Astrocyte of the hippocampus (primary cell): ENCODE measurements at regions not wholly inside any gene's neighbourhood (a gene's known extent, or its start where the extent isn't known, plus 50 kb on each side); places are given as distances from the start of the nearest gene placed in this dataset.
"Not testable (repeated sequence)": the region's sequence is repeated elsewhere in the genome, so short reads cannot be mapped to it uniquely, and the experiment has no call there.

Experiments
- DNase-seq: peaks from one replicate; pipeline ENCODE4 v3.0.0; 2011; ENCODE audit warnings: low read depth, low spot score

DNA sequence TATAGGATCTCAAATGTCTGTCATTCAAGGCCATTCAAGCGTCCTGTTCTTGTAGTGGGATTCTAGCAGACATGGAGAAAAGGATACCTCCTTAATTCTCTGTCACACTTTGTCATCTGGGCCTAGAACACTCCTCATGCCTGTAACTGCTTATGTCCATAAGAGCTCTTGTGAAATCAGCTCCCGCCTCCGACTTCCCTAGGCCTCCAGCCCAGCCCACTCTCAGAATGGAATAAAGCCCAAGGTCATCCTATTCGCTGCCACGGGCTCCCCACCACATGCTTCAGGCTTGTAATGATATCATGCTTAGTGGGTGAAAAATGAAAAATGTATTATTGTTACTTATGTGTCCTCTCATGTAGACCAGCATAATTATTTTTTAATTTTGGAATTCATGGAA lies 632.5 kb downstream of the ISL1 start:
- DNase-seq, result no peak

DNA sequence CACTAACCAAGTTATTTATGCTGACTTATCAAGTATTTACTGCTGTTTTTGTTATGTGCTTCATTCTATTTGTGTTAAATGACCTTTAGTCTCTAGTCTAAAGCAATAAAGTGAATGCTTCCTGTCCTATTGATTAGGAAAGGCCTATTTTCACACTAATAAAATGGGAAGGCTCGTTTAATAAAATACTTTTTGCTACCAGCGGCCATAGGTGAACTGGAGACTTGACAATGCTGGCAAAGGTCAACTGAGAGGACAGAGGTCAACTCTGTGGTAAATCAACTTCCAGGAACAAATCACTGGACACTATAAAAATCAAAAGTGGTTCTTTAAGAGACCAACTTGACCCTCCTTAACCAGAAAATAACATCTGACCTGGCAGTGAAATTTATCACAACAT lies 634.3 kb downstream of the ISL1 start:
- no peak for DNase-seq

DNA sequence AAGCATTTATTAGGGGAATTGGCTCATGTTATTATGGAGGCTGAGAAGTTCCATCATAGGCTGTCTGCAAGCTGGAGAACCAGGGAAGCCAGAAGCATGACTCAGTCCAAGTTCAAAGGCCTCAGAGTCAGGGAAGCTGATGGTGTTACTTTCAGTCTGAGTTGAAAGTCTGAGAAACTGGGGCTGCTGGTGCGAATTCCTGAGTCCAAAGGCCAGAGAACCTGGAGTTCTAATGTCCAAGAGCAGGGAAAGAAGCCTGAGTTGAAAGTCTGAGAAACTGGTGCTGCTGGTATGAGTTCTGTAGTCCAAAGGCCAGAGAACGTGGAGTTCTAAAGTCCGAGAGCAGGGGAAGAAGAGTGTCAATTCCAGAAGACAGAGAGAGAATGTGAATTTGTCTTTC lies 641.1 kb downstream of the ISL1 start:
- no peak for DNase-seq

DNA sequence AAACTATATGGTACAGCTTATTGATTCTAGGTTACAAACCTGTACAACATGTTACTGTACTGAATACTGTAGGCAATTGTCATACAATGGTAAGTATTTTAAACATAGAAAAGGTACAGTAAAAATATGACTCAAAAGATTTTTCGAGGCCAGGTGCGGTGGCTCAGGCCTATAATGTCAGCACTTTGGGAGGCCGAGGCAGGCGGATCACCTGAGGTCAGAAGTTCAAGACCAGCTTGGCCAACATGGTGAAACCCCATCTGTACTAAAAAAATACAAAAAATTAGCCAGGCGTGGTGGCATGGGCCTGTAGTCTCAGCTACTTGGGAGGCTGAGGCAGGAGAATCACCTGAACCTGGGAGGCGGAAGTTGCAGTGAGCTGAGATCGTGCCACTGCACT lies 646.6 kb downstream of the ISL1 start:
- DNase-seq, result not testable (repeated sequence)

DNA sequence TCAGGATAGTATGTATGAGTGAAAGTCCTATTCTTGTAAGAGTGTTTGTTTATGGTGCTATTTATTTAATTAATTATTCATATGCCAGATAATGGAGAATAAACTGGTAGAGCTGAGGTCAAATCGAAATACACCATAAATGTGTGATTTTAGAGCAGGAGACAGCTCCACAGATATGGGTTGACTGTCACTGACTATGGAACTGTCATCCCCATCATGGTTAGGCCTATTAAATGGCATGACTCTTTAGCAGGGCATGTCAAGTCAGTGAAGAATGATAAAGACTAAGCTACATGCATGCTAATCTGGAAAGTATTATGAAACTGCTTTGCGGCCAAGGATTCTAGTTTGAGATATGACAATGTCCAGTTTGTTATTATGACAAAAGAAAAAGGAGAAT lies 658.6 kb downstream of the ISL1 start:
- no peak for DNase-seq

DNA sequence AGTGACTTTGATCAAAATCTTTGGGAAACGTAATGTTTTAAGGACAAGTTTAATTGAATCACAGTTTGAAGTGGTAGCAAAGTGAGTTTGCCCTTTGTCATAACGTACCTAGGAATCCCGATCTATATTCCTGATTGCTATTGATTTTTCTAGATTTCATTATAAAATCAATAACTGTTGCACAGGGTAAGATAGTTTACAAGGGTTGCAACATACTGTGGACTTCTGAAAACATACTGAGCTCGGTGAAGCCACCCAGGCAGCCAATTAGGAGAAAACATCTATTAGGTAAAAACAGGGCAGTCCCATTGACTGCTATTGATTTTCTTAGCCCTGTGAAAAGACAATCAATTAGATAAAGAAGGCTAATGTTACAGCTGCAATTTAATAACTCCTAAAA lies 659.9 kb downstream of the ISL1 start:
- no peak for DNase-seq

DNA sequence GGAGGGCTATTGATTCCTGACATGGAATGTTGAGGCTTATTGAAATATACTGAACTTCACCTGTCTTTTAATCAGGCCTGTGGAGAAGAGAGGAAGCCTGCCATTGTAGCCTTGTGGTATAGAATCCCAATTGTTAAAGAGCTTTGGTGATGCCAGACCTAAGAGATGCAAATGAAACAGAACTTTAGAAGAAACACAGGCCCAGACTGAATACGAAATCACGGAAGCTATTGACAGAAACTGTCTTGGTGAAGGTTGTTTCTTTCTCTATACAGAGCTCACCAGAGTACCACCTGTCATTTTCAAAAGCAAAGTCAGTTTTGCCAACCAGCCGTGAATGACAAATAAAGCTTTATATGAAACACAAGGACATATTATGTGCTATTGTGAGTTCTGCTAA lies 660.3 kb downstream of the ISL1 start:
- no peak for DNase-seq

DNA sequence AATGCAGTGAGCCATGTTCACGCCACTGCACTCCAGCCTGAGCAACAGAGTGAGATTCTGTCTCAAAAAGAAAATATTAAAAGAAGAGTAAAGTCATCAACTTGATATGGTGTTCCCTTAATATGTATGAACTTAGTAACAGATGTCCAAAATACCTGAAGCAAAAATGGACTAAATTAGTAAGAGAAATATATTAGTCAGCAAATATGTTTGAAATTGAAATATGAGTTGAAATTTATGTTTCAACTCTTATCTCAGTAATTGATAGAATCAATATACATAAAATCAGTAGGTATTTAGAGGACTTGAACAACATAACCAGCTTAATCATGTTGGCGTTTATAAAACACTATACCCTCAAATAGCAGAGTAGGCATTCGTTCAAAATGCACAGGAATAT lies 668.5 kb downstream of the ISL1 start:
- no peak for DNase-seq

DNA sequence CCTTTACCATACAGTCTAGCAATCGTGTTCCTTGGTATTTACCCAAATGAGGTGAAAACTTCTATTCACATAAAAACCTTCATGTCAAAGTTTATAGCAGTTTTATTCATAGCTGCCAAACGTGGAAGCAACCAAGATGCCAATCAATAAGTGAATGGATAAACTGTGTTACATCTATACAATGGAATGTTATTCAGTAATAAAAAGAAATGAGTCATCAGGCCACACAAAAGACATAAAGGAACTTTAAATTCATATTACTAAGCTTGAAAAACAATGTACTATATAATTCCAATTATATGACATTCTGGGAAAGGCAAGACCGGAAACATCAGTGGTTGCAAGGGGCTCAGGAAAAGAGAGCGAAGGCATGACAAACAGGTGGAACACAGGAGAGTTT lies 679.9 kb downstream of the ISL1 start:
- no peak for DNase-seq

DNA sequence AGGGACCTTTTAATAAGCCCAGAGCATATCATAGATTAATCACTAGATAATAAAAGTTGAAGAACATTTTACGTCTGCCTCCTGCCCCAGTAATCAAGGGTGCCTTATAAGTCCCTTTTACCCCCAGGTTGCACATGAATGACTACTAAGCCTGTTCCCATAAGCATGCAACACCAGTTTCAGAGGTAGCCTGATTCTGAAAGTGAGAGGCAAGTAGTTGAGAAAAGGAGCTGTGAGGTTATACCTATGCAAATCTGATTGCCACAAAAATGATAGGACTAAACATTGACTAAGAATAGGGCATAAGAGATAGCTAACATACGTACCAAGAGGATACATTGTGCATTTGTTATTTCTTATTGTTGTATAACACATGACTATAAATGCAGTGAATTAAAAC lies 681.9 kb downstream of the ISL1 start:
- DNase-seq, result no peak

DNA sequence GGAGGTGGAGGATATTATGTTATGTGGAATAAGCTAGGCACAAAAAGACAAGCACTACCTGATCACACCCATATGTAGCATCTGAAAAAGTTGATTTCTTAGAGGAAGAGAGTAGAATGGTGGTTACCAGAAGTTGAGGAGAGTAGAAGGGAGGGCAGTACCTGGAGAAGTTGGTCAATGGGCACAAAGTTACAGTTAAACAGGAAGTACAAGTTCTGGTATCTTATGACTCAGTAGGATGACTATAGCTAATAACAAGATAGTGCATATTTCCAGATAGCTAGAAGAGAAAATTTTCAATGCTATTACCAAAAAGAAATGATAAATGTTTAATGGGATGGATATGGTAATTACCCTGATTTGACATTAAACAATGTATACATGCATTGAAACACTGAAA lies 686.7 kb downstream of the ISL1 start:
- DNase-seq, result no peak

DNA sequence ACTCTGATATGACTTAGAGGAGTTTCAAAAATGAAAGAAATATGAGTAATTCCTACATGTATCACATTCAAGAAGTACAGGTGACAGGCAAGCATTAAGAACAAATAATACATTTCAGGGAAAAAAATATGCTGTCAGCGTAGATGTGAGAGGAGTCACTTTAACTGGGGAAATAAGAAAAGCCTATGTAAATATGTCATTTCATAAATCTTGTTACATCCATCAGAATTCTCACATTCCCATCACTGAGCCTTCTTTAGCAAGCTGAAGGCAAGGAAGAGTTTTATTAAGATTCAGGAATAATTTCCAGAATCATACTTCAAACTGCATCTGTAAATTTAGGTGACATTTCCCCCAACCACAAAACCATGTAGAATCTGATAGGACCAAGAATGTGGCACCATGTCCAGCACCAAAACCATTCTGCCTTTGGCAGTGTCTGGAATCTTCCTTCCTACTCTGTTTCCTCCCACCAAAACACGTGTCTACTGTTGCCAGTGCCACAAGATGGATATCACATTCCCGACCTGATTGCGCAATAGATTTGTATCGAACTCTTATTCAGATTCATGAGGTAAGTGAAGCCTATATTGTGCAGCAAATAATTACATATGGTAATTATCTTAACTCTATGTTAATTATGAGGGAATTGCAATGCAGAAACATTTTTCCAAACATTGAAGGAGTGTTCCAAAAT lies 690.9 kb downstream of the ISL1 start:
- DNase-seq, result no peak

DNA sequence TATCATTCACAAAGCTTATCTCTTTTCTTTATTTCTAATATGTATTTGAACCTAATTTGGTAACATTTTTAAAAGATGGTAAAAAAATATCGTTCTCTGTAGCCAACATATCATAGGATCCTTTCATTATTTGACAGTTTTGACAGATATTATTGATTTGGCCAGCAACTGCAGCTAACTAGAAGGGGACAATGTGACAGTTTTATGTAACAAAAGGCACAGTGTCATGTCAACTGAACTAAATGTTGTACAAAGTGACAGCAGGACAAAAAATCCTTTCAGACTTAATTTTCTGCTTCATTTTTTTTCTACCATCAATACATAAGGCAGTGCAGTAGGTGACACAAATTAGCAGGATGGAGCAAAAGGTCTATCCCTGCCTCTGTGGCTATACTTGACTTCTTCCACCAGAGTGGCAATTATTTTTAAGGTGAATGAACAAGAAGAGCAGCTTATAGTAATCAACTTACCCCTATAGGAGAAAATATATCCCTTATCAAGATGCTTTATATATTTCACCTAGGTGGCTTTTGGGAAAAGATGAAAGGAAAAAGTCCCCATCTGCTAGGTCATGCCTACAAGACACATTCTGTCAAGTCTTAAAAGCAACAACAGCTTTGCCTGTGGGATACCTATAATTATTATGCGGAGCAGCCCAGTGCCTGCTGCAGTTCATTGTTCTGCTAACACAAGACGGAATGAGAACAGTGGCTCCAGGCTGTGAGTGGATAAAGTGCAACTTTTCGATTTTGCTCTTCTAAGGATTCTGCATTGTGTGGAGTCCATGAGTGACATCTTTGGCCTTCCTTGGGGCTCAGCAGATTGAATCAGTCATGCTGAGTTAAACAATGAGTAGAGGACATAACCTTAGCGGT lies 694.9 kb downstream of the ISL1 start:
- DNase-seq, result no peak

DNA sequence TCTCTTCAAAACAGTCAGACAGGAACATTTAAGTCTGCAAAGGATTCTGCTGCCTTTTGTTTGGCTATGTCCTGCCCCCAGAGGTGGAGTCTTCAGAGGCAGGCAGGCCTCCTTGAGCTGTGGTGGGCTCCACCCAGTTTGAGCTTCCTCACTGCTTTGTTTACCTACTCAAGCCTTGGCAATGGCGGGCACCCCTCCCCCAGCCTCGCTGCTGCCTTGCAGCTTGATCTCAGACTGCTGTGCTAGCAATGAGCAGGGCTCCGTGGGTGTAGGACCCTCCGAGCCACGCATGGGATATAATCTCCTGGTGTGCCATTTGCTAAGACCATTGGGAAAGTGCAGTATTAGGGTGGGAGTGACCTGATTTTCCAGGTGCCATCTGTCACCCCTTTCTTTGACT lies 685.4 kb upstream of the ITGA1 start:
- not testable (repeated sequence) for DNase-seq

DNA sequence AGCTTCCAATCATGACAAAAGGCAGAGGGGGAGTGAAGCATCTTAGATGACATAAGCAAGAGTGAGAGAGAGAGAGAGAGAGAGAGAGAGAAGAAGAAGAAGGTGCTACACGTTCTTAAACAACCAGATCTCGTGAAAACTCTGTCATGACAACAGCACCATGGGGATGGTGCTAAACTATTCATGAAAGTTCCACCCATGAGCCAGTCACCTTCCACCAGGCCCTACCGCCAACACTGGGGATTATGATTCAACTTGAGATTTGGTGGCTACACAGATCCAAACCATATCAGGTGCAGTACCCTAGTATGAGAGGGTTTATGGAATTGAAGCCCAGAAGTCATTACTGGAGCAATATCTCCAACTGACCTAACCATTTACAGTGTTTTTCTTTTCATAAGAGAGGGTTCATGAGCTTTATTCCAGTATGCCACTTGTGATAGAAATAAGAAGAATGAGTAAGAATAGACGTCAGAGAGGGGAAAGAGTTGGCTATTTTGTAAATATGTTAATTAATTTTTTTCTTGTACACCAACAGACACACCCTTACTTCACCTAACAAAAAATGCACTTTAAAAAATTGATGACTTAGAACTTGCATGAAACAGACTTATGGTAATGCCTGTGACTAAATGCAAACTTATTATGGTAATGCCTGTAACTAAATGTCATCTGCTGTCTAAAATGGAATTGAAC lies 680.4 kb upstream of the ITGA1 start:
- DNase-seq, result no peak

DNA sequence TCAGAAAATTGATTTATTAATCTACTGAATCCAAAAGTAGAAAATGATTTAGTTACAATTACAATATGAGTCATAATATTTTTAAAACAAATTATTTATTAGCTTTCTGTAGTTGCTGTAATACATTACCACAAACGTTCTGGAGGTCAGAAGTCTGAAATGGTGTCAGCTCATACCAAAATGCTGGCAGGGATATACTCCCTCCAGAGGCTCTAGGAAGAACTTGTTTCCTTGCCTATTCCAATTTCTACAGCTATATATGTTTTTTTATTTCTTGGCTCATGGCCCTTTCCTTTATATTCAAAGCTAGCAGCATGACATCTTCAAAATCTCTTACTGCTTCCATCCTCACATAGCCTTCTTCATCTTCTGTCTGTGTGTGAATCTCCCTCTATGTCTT lies 667.9 kb upstream of the ITGA1 start:
- no peak for DNase-seq

DNA sequence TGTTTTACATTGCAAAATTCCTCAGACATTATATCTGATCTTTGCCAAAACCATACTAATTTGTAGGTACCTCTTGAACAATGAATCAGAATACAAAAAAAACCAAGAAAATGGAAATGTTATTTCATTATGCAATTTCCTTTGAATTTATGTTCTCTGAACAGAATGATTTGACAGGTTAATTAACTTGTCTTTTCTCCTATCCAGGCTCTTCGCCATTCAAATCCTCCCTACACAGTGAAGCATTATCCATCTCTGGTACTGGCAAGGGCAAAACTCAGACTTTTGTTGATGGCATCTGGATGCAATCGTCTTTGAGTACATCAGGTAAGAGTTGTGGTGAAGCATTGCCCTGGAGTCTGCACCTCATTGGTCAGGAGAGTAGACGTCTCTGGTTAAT lies 655.7 kb upstream of the ITGA1 start:
- DNase-seq, result no peak

DNA sequence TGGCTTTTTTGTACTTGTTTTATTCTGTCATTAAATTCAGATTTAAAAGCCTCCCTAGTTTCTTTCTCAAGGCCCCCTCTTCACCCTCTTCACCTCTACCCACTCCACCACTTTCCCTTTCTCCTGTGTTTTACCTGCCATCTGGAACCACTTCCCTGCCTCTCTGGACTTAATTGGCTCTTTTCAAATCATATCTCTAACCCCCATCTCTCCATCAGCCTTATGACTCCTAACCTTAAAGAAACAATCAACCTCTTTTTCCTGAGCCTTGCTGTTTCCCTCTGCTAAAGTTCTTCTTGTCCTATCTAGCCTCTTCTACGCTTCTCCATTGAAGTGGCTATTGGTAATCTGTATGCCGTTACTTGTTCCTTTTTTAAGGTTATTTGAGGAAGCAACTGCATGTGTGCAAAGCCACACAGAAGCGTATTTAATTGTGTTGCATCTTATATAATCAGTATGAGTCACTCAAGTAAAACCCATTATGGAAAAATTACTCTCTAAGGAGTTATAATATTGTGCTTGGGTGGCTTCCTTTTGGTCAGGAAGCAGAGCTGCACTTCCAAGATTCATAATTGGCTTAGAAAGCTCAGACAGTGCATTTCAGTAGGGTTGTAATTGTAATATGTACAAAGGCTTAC lies 653.6 kb upstream of the ITGA1 start:
- DNase-seq, result no peak

DNA sequence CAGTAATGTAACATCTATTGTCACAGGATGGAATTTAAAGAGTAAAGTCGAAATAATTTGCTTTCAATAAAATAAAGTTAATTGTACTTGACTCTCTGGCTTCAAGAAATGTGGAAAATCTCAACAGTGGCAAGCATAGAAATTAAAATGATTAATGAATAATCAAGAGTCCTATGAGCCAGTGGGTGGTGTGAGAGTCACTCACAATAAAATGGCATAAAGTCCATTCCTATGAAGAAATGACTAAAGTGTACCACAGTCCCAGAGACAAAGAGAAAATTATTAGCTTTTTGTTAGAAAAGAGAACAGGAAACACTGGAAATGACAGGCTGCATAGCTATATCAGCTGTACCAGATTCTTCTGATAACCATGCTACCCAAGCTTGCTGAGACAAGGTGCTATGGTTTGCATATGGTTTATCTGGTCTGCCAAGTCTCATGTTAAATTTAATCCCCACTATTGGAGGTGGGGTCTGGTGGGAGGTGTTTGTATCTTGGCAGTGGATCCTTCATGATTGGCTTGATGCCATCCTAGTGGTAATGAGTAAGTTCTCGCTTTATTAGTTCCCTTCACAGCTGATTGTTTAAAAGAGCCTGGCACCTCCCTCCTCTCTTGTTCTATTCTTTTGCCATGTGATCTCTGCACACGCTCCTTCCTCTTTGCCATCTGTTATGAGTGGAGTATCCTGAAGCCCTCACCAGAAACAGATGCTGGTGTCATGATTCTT lies 647.7 kb upstream of the ITGA1 start:
- DNase-seq, result no peak

DNA sequence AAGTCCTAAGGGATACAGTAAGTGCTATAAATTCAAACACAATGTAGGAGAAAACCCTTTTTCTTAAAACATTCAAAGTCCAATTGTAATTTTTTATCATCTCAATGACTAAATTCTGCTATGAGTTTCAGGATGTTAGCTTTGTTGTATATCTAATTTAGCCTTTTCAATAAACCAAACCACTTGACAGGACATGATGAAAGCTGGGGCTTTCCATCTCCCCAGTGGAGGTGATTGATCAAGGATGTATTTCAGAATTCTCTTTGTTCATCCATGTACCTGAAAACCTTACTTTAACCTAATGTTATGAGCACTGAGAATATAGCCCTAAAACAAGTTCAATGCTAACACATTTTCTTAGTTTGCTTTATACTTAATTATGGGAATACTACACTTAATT lies 639.0 kb upstream of the ITGA1 start:
- DNase-seq, result no peak

DNA sequence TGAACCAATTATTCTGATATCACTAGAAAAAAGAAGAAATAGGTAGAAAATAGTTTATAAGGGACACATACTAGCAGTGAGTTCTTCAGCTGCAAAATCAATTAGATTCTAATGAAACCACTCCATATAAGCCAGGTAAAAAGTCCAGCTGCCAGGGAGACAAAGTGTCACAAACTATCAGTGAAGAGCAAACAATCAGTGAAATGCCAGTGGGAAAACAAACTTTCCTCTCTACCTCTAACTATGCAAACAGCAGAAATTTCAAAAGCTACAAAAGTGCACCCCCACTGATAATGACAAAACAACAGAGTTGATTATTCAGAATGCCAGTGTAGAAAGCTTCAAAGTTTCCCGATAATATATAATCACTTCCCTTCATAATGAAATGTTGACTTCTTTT lies 637.2 kb upstream of the ITGA1 start:
- no peak for DNase-seq

DNA sequence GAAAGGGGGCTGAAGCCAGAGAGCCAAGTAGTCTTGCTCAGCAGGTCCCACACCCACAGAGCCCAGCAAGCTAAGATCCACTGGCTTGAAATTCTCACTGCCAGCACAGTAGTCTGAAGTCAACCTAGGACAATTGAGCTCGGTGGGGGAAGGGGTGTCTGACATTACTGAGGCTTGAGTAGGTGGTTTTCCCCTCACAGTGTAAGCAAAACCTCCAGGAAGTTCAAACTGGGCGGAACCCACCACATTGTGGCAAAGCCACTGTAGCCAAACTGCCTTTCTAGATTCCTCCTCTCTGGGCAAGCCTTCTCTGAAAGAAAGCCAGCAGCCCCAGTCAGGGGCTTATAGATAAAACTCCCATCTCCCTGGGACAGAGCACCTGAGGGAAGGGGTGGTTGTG lies 630.9 kb upstream of the ITGA1 start:
- DNase-seq, result not testable (repeated sequence)
